C1 segment of cervical spinal cord (tissue), 14 donors: ENCODE measurements at regions not wholly inside any gene's neighbourhood (a gene's known extent, or its start where the extent isn't known, plus 50 kb on each side); places are given as distances from the start of the nearest gene placed in this dataset.
"Not testable (repeated sequence)": the region's sequence is repeated elsewhere in the genome, so short reads cannot be mapped to it uniquely, and the experiment has no call there.

Source experiments
- DNase-seq, 14 donors: peaks; one replicate each; lab custom pipeline; 2025; lab: John Stamatoyannopoulos, UW

- not testable (repeated sequence) for DNase-seq
These were observed 314.4 kb downstream of the ANAPC1 start for GRCh38 chr2:111569356-111570199.

DNA sequence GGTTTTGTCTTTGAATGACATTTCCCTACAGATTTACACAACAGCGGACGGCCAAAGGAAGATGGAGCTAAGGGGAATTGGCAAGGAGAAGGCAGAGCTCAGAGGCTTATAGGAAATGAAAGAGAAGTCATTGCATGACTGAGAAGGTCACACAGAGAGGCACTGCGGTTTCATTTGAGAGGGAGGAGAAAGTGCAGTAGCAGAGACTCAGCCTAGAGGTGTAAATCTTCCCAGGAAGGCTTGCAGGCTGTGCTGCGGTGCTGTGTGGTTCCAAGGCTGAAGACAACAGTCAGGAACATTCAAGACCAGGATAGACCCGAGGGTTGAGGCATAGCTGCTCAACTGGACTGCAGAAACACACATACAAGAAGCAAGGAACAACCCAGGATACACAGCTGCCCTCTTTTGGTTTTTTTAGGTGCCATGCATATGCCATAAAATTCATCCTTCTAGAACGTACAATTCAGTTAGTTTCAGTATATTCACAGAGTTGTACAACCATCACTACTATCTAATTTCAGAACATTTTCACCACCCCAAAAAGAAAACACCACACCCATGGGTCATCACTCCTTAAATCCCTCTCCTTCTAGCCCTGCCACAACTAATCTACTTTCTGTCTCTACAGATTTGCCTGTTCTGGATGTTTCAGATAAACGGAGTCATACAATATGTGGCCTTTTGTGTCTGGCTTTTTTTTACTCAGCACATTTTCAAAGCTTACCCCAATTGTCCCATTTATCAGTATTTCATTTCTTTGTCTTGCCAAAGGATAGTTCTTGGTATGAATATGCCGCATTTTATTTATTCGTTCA lies 313.5 kb downstream of the ANAPC1 start:
- DNase-seq = not testable (repeated sequence)

- not testable (repeated sequence) for DNase-seq
These were observed 309.2 kb downstream of the ANAPC1 start for GRCh38 chr2:111574803-111575202.

DNA sequence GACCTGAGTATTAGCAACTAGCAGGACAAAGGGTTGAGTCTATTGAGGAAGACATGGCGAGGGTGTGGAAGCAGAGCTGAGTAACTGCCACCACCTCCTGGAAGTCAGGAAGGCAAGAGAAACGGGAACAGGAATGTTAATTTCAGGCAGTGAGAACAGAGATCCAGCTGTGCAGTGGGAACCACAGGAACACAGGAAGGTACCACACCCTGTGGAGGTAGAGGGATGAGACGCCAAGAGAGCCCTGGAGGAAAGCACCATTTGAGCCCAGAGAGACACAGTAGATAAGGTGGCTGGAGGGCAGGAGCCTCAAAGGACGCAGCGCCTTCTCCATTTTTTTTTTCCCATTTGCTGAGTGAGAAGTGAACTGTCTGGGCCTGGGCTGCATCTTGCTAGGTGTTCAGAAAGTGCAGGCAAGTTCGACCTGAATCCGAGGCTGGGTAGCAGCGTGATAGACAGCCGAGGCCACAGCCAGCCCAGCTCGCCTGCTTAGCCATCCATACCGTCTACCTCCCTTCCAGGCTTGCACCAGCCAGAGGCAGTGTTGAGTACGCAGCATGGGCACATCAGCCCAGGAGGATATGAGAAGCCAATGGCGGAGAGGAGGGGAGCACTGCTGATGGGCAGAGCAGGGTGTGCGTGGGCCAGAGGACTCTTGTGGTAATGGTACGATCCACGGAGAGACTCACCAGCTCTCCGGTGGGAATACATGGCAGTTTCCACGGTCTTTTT lies 306.7 kb downstream of the ANAPC1 start:
- not testable (repeated sequence) for DNase-seq

GRCh38 chr2:111579500-111580134 lies 304.4 kb downstream of the ANAPC1 start:
- DNase-seq = not testable (repeated sequence)

GRCh38 chr2:111580616-111581015 lies 303.4 kb downstream of the ANAPC1 start:
- not testable (repeated sequence) for DNase-seq

GRCh38 chr2:111582090-111582489 lies 301.9 kb downstream of the ANAPC1 start:
- not testable (repeated sequence) for DNase-seq

DNA sequence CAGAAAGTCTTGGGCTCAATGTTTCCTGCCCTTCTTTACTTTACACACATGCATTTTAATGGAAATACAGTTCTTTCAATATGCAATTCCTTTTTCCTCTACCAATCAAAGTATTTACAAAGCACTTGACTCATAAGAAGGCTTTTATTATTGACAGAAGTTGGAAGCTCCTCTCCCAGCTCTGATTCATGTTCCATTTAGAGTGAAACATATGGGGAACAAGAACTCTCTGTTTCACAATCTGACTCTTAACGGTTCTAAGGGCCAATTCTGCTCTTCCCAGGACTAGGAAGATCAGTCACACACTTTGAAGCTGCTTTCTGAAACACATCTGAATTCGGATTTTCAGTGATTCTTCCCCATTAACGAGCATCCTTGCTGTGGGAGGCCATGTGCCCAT lies 300.5 kb downstream of the ANAPC1 start:
- not testable (repeated sequence) for DNase-seq

- not testable (repeated sequence) for DNase-seq
These were observed 299.5 kb downstream of the ANAPC1 start for GRCh38 chr2:111584540-111584939.

DNA sequence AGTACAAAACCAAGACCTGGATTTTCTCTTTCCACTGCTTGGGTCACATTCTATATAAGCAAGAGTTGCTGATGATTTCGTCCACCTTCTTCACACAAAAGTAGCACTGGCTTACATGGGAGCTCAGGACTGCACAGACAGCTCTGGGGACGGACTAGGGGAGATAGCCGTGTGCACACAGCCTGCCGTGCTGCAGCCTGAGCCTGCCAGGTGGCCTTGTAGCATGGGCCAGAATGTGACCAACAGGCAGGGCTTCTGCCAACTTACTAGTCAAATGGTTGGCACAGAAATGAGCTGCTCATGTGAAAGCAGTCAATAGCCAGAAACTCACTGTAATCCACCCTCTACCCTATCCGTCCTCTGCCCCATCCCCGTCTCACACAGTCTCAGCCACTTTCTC lies 299.0 kb downstream of the ANAPC1 start:
- DNase-seq = peak in 1 of 14 donors; percentile 29

DNA sequence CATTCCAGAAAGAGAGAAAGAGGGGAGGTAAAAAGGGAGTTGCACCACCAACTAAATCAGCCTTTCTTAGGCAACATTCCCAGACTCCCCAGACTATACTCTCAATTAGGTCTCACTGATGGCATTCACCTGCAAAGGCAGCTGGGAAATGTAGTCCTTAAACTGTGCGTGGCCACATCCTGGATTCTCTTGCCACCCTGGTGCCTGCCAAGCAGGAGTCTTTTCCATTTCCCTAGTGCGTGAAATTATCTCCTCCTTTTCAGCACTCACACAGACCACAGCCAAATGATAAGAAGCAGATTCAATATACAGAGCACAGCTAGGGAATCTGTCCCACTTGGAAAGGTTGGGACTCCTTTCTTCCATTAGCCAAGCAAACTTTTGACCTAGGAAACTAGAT lies 298.0 kb downstream of the ANAPC1 start:
- DNase-seq = not testable (repeated sequence)

- DNase-seq = not testable (repeated sequence)
These were observed 288.9 kb downstream of the ANAPC1 start for GRCh38 chr2:111595072-111595471.

DNA sequence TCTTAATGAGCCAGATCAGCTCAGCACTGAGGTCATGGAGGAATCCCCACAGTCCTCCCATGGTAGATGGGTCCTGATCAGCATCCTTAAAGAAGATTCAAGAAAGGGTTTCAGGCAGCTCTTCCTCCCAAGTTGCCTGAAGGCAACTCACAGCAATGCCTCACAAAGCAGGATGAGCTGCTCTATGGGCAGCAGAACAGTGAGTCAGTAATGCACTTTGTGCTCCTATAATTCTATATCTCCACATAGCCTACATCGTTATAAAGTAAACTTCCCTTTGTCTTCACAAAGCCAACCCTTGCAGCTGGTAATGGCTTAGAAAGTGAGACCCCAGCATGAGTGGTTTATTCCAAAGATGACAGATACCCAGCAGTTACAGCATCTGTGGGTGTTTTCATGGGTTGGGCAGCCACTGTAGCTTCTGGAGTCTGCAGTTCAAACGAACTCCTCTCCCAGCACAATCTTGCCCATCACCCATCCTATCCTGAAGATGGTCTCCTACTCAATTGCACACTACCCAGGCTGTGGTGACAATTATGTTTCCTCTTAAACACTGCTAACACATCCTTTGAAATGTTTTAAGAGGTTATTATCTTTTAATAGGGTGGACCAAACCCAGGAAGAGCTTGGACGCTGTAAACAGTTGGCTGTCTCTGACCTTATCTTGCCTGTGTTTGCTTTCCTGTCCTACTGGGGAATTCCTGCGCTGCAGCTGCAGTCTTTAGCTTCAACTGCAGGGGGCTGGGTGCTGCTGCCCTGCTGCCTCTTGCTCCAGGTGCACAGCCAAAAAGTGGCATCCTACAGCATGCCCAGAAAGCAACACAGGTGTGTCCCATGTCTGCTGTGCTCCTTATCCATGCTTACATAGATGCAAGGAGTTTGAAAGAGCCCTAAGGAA lies 286.9 kb downstream of the ANAPC1 start:
- not testable (repeated sequence) for DNase-seq

DNA sequence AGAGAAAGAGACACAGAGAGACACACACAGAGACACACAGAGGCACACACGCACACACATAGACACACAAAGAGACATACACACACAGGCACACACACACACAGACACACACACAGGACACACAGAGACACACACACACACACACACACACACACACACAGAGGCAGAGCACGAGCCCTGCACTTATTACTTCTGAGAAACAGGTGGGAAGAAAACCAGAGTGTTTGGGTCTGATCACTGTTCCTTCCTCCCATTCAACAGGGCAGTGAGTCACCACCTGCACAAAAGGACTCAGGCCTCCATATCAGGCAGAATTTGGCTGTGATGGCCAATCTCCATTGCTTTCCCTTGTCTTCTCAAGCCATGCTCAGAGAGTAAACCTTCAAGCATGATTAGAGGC lies 285.0 kb downstream of the ANAPC1 start:
- DNase-seq = not testable (repeated sequence)

DNA sequence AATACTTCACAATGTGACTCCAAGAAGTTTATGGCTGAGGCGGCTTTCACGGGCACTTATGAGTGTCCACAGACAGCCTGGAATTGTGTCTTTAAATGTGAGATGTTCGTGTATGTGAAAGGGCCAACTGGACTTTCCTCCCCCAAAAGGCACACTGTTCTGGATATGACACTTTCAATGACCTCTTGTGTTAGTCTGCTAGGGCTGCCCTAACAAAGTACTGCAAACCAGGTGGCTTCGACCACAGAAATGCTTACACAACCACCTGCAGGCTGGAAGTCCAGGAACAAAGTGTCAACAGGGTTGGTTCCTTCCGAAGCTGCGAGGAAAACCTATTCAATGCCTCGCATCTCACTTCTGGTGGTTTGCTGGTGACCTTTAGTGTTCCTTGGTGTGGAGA lies 281.7 kb downstream of the ANAPC1 start:
- not testable (repeated sequence) for DNase-seq

DNA sequence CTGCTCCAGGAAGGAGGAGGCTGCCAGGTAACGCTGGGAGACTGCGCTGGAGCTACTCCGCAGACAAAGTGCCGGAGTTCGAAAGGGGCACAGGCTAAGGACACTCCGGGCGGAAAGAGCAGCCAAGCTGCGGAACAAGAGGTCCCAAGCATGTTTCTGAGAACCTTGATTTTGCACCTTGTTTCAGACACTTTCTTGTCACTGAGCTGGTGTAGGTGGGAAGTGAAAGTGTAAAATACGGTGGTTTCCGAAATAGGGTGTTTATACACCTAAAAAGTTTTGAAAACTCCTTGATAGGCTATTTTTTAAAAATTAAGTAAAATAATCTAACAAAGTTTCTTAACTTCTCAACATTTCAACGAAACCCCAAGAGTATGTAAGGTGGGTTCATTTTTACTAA lies 278.2 kb downstream of the ANAPC1 start:
- DNase-seq = not testable (repeated sequence)

DNA sequence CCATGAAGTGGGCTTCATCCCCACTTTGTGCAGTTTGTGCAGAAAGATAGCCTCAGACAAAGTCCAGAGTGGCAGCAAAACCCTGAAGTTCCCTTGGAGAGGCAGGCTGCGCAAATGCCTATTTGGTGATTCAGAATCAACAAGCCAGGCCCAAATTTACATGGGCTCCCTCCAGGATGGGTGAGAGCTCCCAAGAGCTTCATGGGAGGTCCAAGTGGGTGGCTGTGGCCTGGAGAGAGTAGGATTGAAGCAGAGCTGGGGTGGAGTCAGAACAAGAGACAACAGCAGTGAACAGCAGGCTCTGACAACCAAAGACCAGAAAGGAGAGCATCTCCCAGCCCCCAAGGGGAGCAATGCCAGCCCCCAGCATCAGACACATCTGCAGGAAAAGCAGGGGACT lies 277.4 kb downstream of the ANAPC1 start:
- DNase-seq = not testable (repeated sequence)

DNA sequence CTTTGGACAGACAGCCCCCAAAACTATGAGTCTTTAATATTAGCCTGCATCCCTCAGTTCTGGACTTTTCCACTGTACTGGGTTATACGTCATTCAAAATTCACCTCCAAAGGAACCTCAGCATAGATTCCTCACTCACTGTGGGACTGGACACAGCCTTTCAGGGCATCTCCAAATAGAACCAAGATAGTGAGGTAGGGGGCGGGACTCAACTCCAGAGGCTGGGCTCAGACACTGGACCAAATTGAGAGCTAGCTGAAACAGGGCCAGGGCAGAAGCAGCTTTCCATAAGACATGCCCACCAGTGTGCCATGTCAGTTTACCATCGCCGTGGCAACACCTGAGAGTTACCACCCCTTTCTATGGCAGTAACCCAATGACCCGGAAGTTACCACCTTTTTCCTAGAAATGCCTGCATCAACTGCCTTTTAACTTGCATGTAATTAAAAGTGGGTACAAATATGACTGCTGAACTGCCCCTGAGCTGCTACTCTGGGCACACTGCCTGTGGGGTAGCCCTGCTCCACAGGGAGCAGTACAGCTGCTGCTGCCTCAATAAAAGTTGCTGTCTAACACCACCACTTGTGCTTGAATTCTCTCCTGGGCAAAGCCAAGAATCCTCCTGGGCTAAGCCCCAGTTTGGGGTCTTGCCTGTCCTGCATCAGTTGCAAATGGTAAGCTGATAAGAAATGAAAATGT lies 274.7 kb downstream of the ANAPC1 start:
- not testable (repeated sequence) for DNase-seq

GRCh38 chr2:111610035-111610434 lies 274.0 kb downstream of the ANAPC1 start:
- not testable (repeated sequence) for DNase-seq
